K562 (cell line): ENCODE measurements at regions not wholly inside any gene's neighbourhood (a gene's known extent, or its start where the extent isn't known, plus 50 kb on each side); places are given as distances from the start of the nearest gene placed in this dataset.

ENCODE experiments used
- ATAC-seq: fragments of 200-7000 bp; cut with Tn5 transposase; 3 replicates; pipeline ENCODE4 v1.9.1; 2020; ENCODE audit warnings: moderate library complexity
- BruUV-seq: library from RNA; stranded (reverse); fragments of 400-500 nt; replicated peaks from 2 replicates; lab custom pipeline; 2021; lab: Mats Ljungman, UMichigan
- CTCF ChIA-PET: fragments of 300-600 bp; formaldehyde crosslinking; extraction: SDS; loops from one replicate; lab custom pipeline; 2021; ENCODE audit warnings: low intra/inter-chr PET ratio; lab: Yijun Ruan, JAX
- POLR2A ChIA-PET: fragments of 300-600, 350-650 bp; sonication (Branson Sonifier 250); formaldehyde crosslinking; extraction: SDS; loops from one replicate; lab custom pipeline; 2021; ENCODE audit warnings: antibody characterized with exemption, inconsistent platforms; lab: Yijun Ruan, JAX
- DNase-seq, 4 experiments: peaks; one replicate each; pipeline versions ENCODE4 v3.0.0 to v3.0.0-alpha.2; 2011 to 2018; ENCODE audit warnings: low spot score in 3 of 4, mixed read lengths in 3 of 4; ENCODE audit errors: extremely low read depth in 1 of 4
- FAIRE-seq: peaks from 2 replicates; lab custom pipeline; 2011; peaks lifted over from hg19 to GRCh38; lab: Jason Lieb, UNC
- H2AFZ ChIP-seq: 2 replicates; pipeline ENCODE4 v1.6.0; 2011; ENCODE audit warnings: low read depth, low read length, control low read depth, inconsistent platforms
- H3K27ac ChIP-seq: fragments of 200-600 bp; 3 replicates; pipeline ENCODE4 v1.8.0; 2011; ENCODE audit warnings: low read depth, mild to moderate bottlenecking, control low read depth, inconsistent platforms, low read length, moderate library complexity, mixed read lengths; ENCODE audit errors: extremely low read depth
- H3K27me3 ChIP-seq, 2 experiments: fragments of 300-600 bp in 1 of 2; 2 replicates in 1 of 2; 3 replicates in 1 of 2; pipeline versions ENCODE4 v1.6.0 to v1.8.0; 2011; ENCODE audit warnings: inconsistent platforms in 2 of 2, low read length in 2 of 2, mild to moderate bottlenecking in 1 of 2, mixed read lengths in 1 of 2, moderate library complexity in 1 of 2; ENCODE audit not compliant: control insufficient read depth in 2 of 2, insufficient read depth in 2 of 2
- H3K36me3 ChIP-seq: fragments of 300-600 bp; 3 replicates; pipeline ENCODE4 v1.8.0; 2011; ENCODE audit warnings: mild to moderate bottlenecking, low read length, inconsistent platforms; ENCODE audit not compliant: control insufficient read depth, insufficient read depth
- H3K4me1 ChIP-seq, 2 experiments: fragments of 200-600 bp in 1 of 2; replicated peaks in 1 of 2; 2 replicates in 1 of 2; 3 replicates in 1 of 2; pipeline versions ENCODE4 v1.5.1 to v1.8.0; 2011; ENCODE audit warnings: inconsistent platforms in 2 of 2, low read length in 2 of 2, mild to moderate bottlenecking in 1 of 2, mixed read lengths in 1 of 2, moderate library complexity in 1 of 2; ENCODE audit not compliant: control insufficient read depth in 2 of 2, insufficient read depth in 2 of 2
- H3K4me2 ChIP-seq: 2 replicates; pipeline ENCODE4 v1.6.1; 2011; ENCODE audit warnings: low read length, control low read depth, inconsistent platforms, mixed read lengths; ENCODE audit not compliant: insufficient read depth
- H3K4me3 ChIP-seq: fragments of 200-600 bp; sonication (generic), shearing (Covaris generic); 2 replicates; pipeline ENCODE4 v1.5.1; 2016; ENCODE audit warnings: control low read depth, inconsistent platforms
- H3K79me2 ChIP-seq: fragments of 200-600 bp; 3 replicates; pipeline ENCODE4 v1.8.0; 2011; ENCODE audit warnings: low read length, inconsistent platforms; ENCODE audit not compliant: control insufficient read depth, insufficient read depth
- H3K9ac ChIP-seq, 2 experiments: 2 replicates each; pipeline versions ENCODE4 v1.6.0 to v1.6.1; 2011; ENCODE audit warnings: low read depth in 2 of 2, low read length in 2 of 2, control low read depth in 1 of 2, inconsistent platforms in 1 of 2, mild to moderate bottlenecking in 1 of 2, mixed read lengths in 1 of 2; ENCODE audit not compliant: insufficient read depth in 1 of 2
- H3K9me1 ChIP-seq: one replicate; pipeline ENCODE4 v1.6.0; 2011; ENCODE audit warnings: inconsistent platforms, mild to moderate bottlenecking, low read length, moderate library complexity; ENCODE audit not compliant: control insufficient read depth, insufficient read depth
- H3K9me3 ChIP-seq: replicated peaks from 2 replicates; pipeline ENCODE4 v1.5.1; 2011; ENCODE audit warnings: low read depth, low read length, inconsistent platforms; ENCODE audit not compliant: control insufficient read depth, insufficient read depth
- H4K20me1 ChIP-seq: replicated peaks from 2 replicates; pipeline ENCODE4 v1.6.1; 2011; ENCODE audit warnings: low read length, inconsistent platforms, mixed read lengths; ENCODE audit not compliant: control insufficient read depth, insufficient read depth
- ARHGAP35 ChIP-seq: fragments of 450-650 bp; IDR thresholded peaks from 2 replicates; pipeline ENCODE4 v1.6.1; 2018; ENCODE audit not compliant: partially characterized antibody
- MEF2D ChIP-seq: conservative IDR thresholded peaks from 2 replicates; pipeline ENCODE4 v1.6.1; 2016; ENCODE audit warnings: low read depth, missing genetic modification characterization, missing compliant biosample characterization
- NFE2 ChIP-seq: IDR thresholded peaks from 2 replicates; pipeline ENCODE4 v1.6.1; 2014; ENCODE audit warnings: antibody characterized with exemption, low read depth
- NR3C1 ChIP-seq: sonication (generic); formaldehyde crosslinking; IDR thresholded peaks from 2 replicates; pipeline ENCODE4 v1.8.1; 2022; ENCODE audit warnings: missing genetic modification reagents
- NR4A1 ChIP-seq, 2 experiments: fragments of 250-450 bp in 1 of 2; fragments of 450-650 bp in 1 of 2; sonication (Bioruptor Pico) in 1 of 2; IDR thresholded peaks; 2 replicates each; pipeline versions ENCODE4 v1.4.0 to v1.6.1; 2016 to 2020; ENCODE audit warnings: mild to moderate bottlenecking in 2 of 2, missing compliant biosample characterization in 1 of 2, missing genetic modification characterization in 1 of 2, moderate library complexity in 1 of 2
- POLR2AphosphoS5 ChIP-seq: IDR thresholded peaks from 2 replicates; pipeline ENCODE4 v1.6.1; 2011; ENCODE audit warnings: mild to moderate bottlenecking, low read depth, low read length, moderate library complexity; ENCODE audit not compliant: control insufficient read depth, insufficient read depth
- PRDM10 ChIP-seq: fragments of 450-650 bp; IDR thresholded peaks from 2 replicates; pipeline ENCODE4 v1.6.1; 2018; ENCODE audit not compliant: partially characterized antibody
- PREB ChIP-seq: sonication (generic); formaldehyde crosslinking; IDR thresholded peaks from 2 replicates; pipeline ENCODE4 v1.8.1; 2023; ENCODE audit warnings: mild to moderate bottlenecking, missing genetic modification reagents
- PTBP1 ChIP-seq: fragments of 200-400 bp; formaldehyde crosslinking; IDR thresholded peaks from 2 replicates; pipeline ENCODE4 v1.6.1; 2017; ENCODE audit warnings: low read depth, low read length
- ZKSCAN3 ChIP-seq: fragments of 250-450 bp; sonication (Bioruptor Pico); IDR thresholded peaks from 2 replicates; pipeline ENCODE4 v1.4.0; 2020
- WGBS: fragments of 100-300 bp; shearing (Covaris generic); methylation state at CpG from one replicate; pipeline ENCODE4 v1.1.6; 2016; ENCODE audit warnings: low coverage, mixed read lengths; ENCODE audit not compliant: insufficient coverage; ENCODE audit errors: missing lambda C conversion rate; 5-methylcytosine and 5-hydroxymethylcytosine counted together
- in situ Hi-C: fragments of 300-500 bp; cut with MboI; formaldehyde crosslinking; loops from 4 replicates; pipeline ENCODE4 v1.15.0; 2018; ENCODE audit warnings: inconsistent platforms, mixed read lengths
- intact Hi-C: fragments of 100-400 bp; cut with micrococcal nuclease; formaldehyde crosslinking; loops from 2 replicates; pipeline ENCODE4 v1.14.2; 2022

GRCh38 chr5:71782771-71783770 lies 64.0 kb downstream of the CARTPT start:
- CTCF ChIA-PET, result interaction anchor here (0.6 to 1.8 kb wide), 5 partner anchors 124 to 741 kb away, joined by 3 to 9 read pairs (median 3); no protein-coding TSS in a partner anchor
- in situ Hi-C loops, result loop anchor here (25.0 kb wide), 1 partner anchor 529 kb away; the partner anchor contains the start of genes MRPS27 and PTCD2
- peak; percentile 97 for FAIRE-seq
- no peak for TF ChIP-seq ARHGAP35
- no peak for TF ChIP-seq PREB (CRISPR knock-in tag)
- TF ChIP-seq NR3C1 (CRISPR knock-in tag), result no peak
- TF ChIP-seq PRDM10, result no peak
- TF ChIP-seq NFE2, result no peak
- TF ChIP-seq POLR2AphosphoS5, result no peak
- TF ChIP-seq MEF2D (tag), result no peak
- TF ChIP-seq PTBP1, result no peak
- TF ChIP-seq NR4A1 (CRISPR knock-in tag; IDR thresholded peaks at IDR 0.05), result no peak
- TF ChIP-seq NR4A1 (tag; IDR thresholded peaks at IDR 0.05), result no peak
- no peak for TF ChIP-seq ZKSCAN3 (CRISPR knock-in tag)

More at GRCh38 chr5:71782771-71783770, 64.0 kb downstream of the CARTPT start:
- Histone ChIP-seq H3K4me3 (no peak overlapping the region), H4K20me1 (no peaks in the 10 kb centered on the region), H3K79me2 (no peaks in the 10 kb centered on the region), H3K4me1 (no peaks in the 10 kb centered on the region), H3K4me2 (peak overlapping the region; percentile 50; the same call in 1 of the 2 replicates), H2AFZ (peak overlapping the region; percentile 59; the same call in 1 of the 2 replicates), H3K9me3 (no peaks in the 10 kb centered on the region), H3K9ac (no peak overlapping the region), H3K36me3 (no peaks in the 10 kb centered on the region), H3K9me1 (no peaks in the 10 kb centered on the region), H3K27ac (no peak overlapping the region), H3K27me3 (peaks cover 2 to 18% of the 10 kb centered on the region in 2 experiments; a peak in 4 of 5 replicates)
- DNase-seq (peak; percentile 58 to 75 (median 60)), ATAC-seq (peak; percentile 98)
- no TSS peak for BruUV-seq
- POLR2A ChIA-PET, result interaction anchor here (0.6 to 2.0 kb wide), 5 partner anchors 150 to 525 kb away, joined by 3 to 5 read pairs (median 3); no protein-coding TSS in a partner anchor
- intact Hi-C loops, result loop anchor here (1.0 to 5.0 kb wide), 2 partner anchors 234 to 525 kb away; no protein-coding TSS in a partner anchor
- WGBS, result 22% methylated on average over 27 of the region's 27 CpGs
